Upper lobe of left lung (tissue), 6 donors: ENCODE measurements at regions not wholly inside any gene's neighbourhood (a gene's known extent, or its start where the extent isn't known, plus 50 kb on each side); places are given as distances from the start of the nearest gene placed in this dataset.

Experiments
- ATAC-seq, 2 donors: fragments of 200-7000 bp; cut with Tn5 transposase; one replicate each; pipeline ENCODE4 v1.9.1; 2022; ENCODE audit warnings: mild to moderate bottlenecking in 2 of 2, moderate library complexity in 2 of 2; ENCODE audit not compliant: low FRiP score in 2 of 2
- DNase-seq, 2 donors: peaks; one replicate each; pipeline ENCODE4 v3.0.0-alpha.2; 2019 to 2020
- H3K27ac ChIP-seq, 4 donors: fragments of 200-600 bp; sonication (generic); one replicate each; pipeline ENCODE4 v1.5.1; 2016 to 2019
- H3K27me3 ChIP-seq, 4 donors: fragments of 200-600 bp; sonication (generic); one replicate each; pipeline ENCODE4 v1.5.1; 2017 to 2019
- H3K36me3 ChIP-seq, 4 donors: fragments of 200-600 bp; sonication (generic); one replicate each; pipeline ENCODE4 v1.5.1; 2016 to 2019
- H3K4me1 ChIP-seq, 4 donors: fragments of 200-600 bp; sonication (generic); one replicate each; pipeline ENCODE4 v1.5.1; 2018 to 2019
- H3K4me3 ChIP-seq, 4 donors: fragments of 200-600 bp; sonication (generic); one replicate each; pipeline ENCODE4 v1.5.1; 2017 to 2019; ENCODE audit warnings: mild to moderate bottlenecking in 2 of 4, moderate library complexity in 1 of 4
- H3K9me3 ChIP-seq, 4 donors: fragments of 200-600 bp; sonication (generic); one replicate each; pipeline ENCODE4 v1.5.1; 2018 to 2019
- EP300 ChIP-seq, 4 donors: sonication (generic); formaldehyde crosslinking; IDR thresholded peaks; one replicate each; pipeline ENCODE4 v1.5.1; 2017; ENCODE audit warnings: antibody characterized with exemption in 4 of 4, control low read depth in 2 of 4
- POLR2A ChIP-seq, 4 donors: fragments of 450-650 bp; IDR thresholded peaks; one replicate each; pipeline ENCODE4 v1.5.1; 2016 to 2017; ENCODE audit warnings: antibody characterized with exemption in 4 of 4, mild to moderate bottlenecking in 2 of 4
- POLR2AphosphoS5 ChIP-seq, 2 donors: sonication (generic); formaldehyde crosslinking; IDR thresholded peaks; one replicate each; pipeline ENCODE4 v1.5.1; 2017; ENCODE audit warnings: antibody characterized with exemption in 2 of 2
- WGBS, 2 donors: methylation state at CpG; one replicate each; pipeline ENCODE4 v1.1.5; 2017 to 2018; 5-methylcytosine and 5-hydroxymethylcytosine counted together
- TF ChIP-seq, protein P1 (sequence below), 6 experiments: fragments of 450-650 bp in 4 of 6; fragments of 200-600 bp in 2 of 6; sonication (generic) in 2 of 6; IDR thresholded peaks; one replicate each; pipeline ENCODE4 v1.5.1; 2016 to 2019; ENCODE audit warnings: antibody characterized with exemption in 6 of 6
- donor health status: DM: no; HTN: no; CAD: no; lungs with moderate emphysema.
- donor health status: DM: no; HTN: yes; CAD: no; lungs with severe emphysema.

DNA sequence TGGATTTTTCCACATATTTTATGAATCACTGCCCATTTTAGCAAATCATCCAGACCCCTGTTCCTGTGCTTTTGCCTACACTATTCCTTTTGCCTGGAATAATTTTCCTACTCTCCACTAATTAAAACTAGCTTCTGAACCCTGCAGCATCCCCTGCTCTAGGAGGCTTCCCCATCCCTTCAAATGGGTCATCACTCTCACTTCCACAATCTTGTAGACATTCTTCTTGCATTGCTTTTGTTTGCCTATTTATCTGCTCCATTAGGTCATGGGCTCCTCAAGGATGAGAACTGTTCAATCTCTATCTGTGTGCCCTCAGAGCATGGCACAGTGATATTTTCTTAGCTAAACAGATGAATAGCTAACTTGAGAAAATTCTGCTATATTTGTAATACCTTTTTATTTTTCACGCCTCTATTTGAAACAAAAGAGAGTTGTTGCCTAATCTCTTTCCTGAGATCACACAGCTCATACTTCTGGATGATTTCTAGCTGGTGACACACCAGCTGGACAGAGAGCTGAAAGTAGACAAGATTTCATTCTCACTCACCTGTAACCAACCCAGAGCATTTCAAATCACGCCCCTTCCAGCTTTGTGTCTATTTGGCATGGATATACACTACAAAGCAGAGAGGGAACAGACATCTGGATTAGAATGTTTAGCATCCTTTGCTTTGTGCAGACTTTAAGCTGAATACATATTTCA lies 466.0 kb downstream of the FOXO1 start:
- Histone ChIP-seq H3K4me3 (no peak overlapping the region), H3K4me1 (no peaks in the 10 kb centered on the region), H3K36me3 (no peaks in the 10 kb centered on the region), H3K27ac (no peak overlapping the region), H3K9me3 (peaks cover 0 to 5% (median 0%) of the 10 kb centered on the region in 4 donors), H3K27me3 (no peaks in the 10 kb centered on the region)
- DNase-seq: no peak
- TF ChIP-seq, protein P1, sequence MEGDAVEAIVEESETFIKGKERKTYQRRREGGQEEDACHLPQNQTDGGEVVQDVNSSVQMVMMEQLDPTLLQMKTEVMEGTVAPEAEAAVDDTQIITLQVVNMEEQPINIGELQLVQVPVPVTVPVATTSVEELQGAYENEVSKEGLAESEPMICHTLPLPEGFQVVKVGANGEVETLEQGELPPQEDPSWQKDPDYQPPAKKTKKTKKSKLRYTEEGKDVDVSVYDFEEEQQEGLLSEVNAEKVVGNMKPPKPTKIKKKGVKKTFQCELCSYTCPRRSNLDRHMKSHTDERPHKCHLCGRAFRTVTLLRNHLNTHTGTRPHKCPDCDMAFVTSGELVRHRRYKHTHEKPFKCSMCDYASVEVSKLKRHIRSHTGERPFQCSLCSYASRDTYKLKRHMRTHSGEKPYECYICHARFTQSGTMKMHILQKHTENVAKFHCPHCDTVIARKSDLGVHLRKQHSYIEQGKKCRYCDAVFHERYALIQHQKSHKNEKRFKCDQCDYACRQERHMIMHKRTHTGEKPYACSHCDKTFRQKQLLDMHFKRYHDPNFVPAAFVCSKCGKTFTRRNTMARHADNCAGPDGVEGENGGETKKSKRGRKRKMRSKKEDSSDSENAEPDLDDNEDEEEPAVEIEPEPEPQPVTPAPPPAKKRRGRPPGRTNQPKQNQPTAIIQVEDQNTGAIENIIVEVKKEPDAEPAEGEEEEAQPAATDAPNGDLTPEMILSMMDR (IDR thresholded peaks at IDR 0.05): no peak
- no peak for TF ChIP-seq POLR2AphosphoS5 (IDR thresholded peaks at IDR 0.05)
- no peak for TF ChIP-seq POLR2A (IDR thresholded peaks at IDR 0.05)
- TF ChIP-seq EP300 (IDR thresholded peaks at IDR 0.05): no peak
- WGBS, 2 donors: 81 to 88% methylated on average over 2 of the region's 2 CpGs
- no peak for ATAC-seq

- peaks cover 0 to 5% (median 0%) of the 10 kb centered on the region in 4 donors for H3K9me3 ChIP-seq
- no peak for TF ChIP-seq POLR2A (IDR thresholded peaks at IDR 0.05)
- TF ChIP-seq EP300 (IDR thresholded peaks at IDR 0.05): no peak
- no peak for TF ChIP-seq POLR2AphosphoS5 (IDR thresholded peaks at IDR 0.05)
- TF ChIP-seq, protein P1 (IDR thresholded peaks at IDR 0.05): no peak
- ATAC-seq: no peak
- no peaks in the 10 kb centered on the region for H3K27me3 ChIP-seq
- peaks cover 0 to 6% (median 5%) of the 10 kb centered on the region in 4 donors for H3K4me1 ChIP-seq
- no peaks in the 10 kb centered on the region for H3K36me3 ChIP-seq
- no peak overlapping the region for H3K27ac ChIP-seq
- no peak overlapping the region for H3K4me3 ChIP-seq
- WGBS, 2 donors: 96 to 100% methylated on average over 1 of the region's 1 CpG
- DNase-seq: no peak
Measured at GRCh38 chr13:40204246-40204645, 462.2 kb downstream of the FOXO1 start.

- no peak for TF ChIP-seq POLR2A (IDR thresholded peaks at IDR 0.05)
- TF ChIP-seq POLR2AphosphoS5 (IDR thresholded peaks at IDR 0.05): no peak
- no peak for TF ChIP-seq EP300 (IDR thresholded peaks at IDR 0.05)
- TF ChIP-seq, protein P1 (IDR thresholded peaks at IDR 0.05): no peak
- DNase-seq (no peak), ATAC-seq (no peak)
- Histone ChIP-seq H3K27me3 (no peaks in the 10 kb centered on the region), H3K4me1 (peaks cover 0 to 6% (median 5%) of the 10 kb centered on the region in 4 donors), H3K36me3 (no peaks in the 10 kb centered on the region), H3K4me3 (no peak overlapping the region), H3K9me3 (peaks cover 0 to 5% (median 0%) of the 10 kb centered on the region in 4 donors), H3K27ac (peak overlapping the region in 1 of 4 donors; percentile 67)
- 87 to 95% methylated on average over 4 of the region's 4 CpGs for WGBS, 2 donors
Measured at GRCh38 chr13:40205771-40206240, 460.6 kb downstream of the FOXO1 start.

GRCh38 chr13:40206241-40207000 lies 460.0 kb downstream of the FOXO1 start:
- WGBS, 2 donors: 71 to 76% methylated on average over 6 of the region's 6 CpGs
- DNase-seq (no peak), ATAC-seq (peak in 1 of 2 donors; percentile 28)
- Histone ChIP-seq H3K9me3 (peaks cover 0 to 5% (median 0%) of the 10 kb centered on the region in 4 donors), H3K27me3 (no peaks in the 10 kb centered on the region), H3K4me3 (no peak overlapping the region), H3K4me1 (peaks cover 0 to 6% (median 5%) of the 10 kb centered on the region in 4 donors), H3K27ac (peak overlapping the region in 2 of 4 donors; percentile 11 to 67), H3K36me3 (no peaks in the 10 kb centered on the region)
- TF ChIP-seq EP300 (IDR thresholded peaks at IDR 0.05): no peak
- TF ChIP-seq POLR2A (IDR thresholded peaks at IDR 0.05): peak in 1 of 4 donors; percentile 42

GRCh38 chr13:40207001-40207478 lies 459.4 kb downstream of the FOXO1 start:
- Histone ChIP-seq H3K9me3 (peaks cover 0 to 5% (median 0%) of the 10 kb centered on the region in 4 donors), H3K4me1 (peaks cover 0 to 6% (median 5%) of the 10 kb centered on the region in 4 donors), H3K36me3 (no peaks in the 10 kb centered on the region), H3K4me3 (no peak overlapping the region), H3K27me3 (no peaks in the 10 kb centered on the region), H3K27ac (peak overlapping the region in 2 of 4 donors; percentile 11 to 67)
- ATAC-seq (no peak), DNase-seq (no peak)
- 77 to 84% methylated on average over 6 of the region's 6 CpGs for WGBS, 2 donors
- no peak for TF ChIP-seq EP300 (IDR thresholded peaks at IDR 0.05)
- no peak for TF ChIP-seq POLR2A (IDR thresholded peaks at IDR 0.05)
- TF ChIP-seq, protein P1 (IDR thresholded peaks at IDR 0.05): no peak
- TF ChIP-seq POLR2AphosphoS5 (IDR thresholded peaks at IDR 0.05): no peak
